ENCODE measurements at regions not wholly inside any gene's neighbourhood (a gene's known extent, or its start where the extent isn't known, plus 50 kb on each side); places are given as distances from the start of the nearest gene placed in this dataset.

- no peak for TF ChIP-seq MAX (IDR thresholded peaks at IDR 0.05; ENCODE audit: low read depth, low read length)
- TF ChIP-seq CTCF (IDR thresholded peaks at IDR 0.05 in 2 of 3, conservative IDR thresholded peaks at IDR 0.05 in 1 of 3; ENCODE audit: control insufficient read depth in 2 of 3, extremely low read depth in 1 of 3, insufficient read depth in 1 of 3, low read depth in 3 of 3, low read length in 3 of 3): no peak
- TF ChIP-seq ZZZ3 (IDR thresholded peaks at IDR 0.05; ENCODE audit: control insufficient read depth, insufficient read length, low read depth): no peak
- no peak for TF ChIP-seq EP300 (IDR thresholded peaks at IDR 0.05; ENCODE audit: borderline replicate concordance in 1 of 2, control insufficient read depth in 1 of 2, low read depth in 2 of 2, low read length in 2 of 2)
- no peak for TF ChIP-seq TCF7 (IDR thresholded peaks at IDR 0.05; ENCODE audit: borderline replicate concordance)
- TF ChIP-seq CHD4 (IDR thresholded peaks at IDR 0.05): no peak
Measured at GRCh38 chr2:234816491-234816890, 135.3 kb upstream of the SH3BP4 start.
